Endothelial cell of umbilical vein (primary cell): ENCODE measurements at regions not wholly inside any gene's neighbourhood (a gene's known extent, or its start where the extent isn't known, plus 50 kb on each side); places are given as distances from the start of the nearest gene placed in this dataset.

Experiments
- BruUV-seq: library from RNA; stranded (reverse); fragments of 400-500 nt; replicated peaks from 2 replicates; lab custom pipeline; 2021; lab: Mats Ljungman, UMichigan
- CTCF ChIA-PET: fragments of 300-600, 350-600 bp; sonication (Branson Sonifier 250); formaldehyde crosslinking; loops from one replicate; lab custom pipeline; 2021; ENCODE audit warnings: antibody characterized with exemption, inconsistent platforms; lab: Charles Lee
- POLR2A ChIA-PET: fragments of 300-600, 350-600 bp; sonication (Branson Sonifier 250); formaldehyde crosslinking; loops from one replicate; lab custom pipeline; 2021; ENCODE audit warnings: antibody characterized with exemption, inconsistent platforms; lab: Charles Lee
- DNase-seq: peaks from one replicate; pipeline ENCODE4 v3.0.0-alpha.2; 2011; ENCODE audit warnings: low read depth, low spot score
- FAIRE-seq: peaks from 2 replicates; lab custom pipeline; 2011; peaks lifted over from hg19 to GRCh38; lab: Jason Lieb, UNC
- H2AFZ ChIP-seq: 2 replicates; pipeline ENCODE4 v1.6.0; 2012; ENCODE audit warnings: low read depth, low read length, control low read depth, inconsistent platforms
- H3K27ac ChIP-seq: 2 replicates; pipeline ENCODE4 v1.5.1; 2011; ENCODE audit warnings: low read depth, mild to moderate bottlenecking, control low read depth, low read length, moderate library complexity; ENCODE audit not compliant: insufficient read depth
- H3K27me3 ChIP-seq, 2 experiments: 2 replicates each; pipeline versions ENCODE4 v1.6.0 to v1.6.1; 2011; ENCODE audit warnings: low read length in 2 of 2, mixed read lengths in 1 of 2; ENCODE audit not compliant: control insufficient read depth in 2 of 2, insufficient read depth in 2 of 2
- H3K36me3 ChIP-seq, 2 experiments: 2 replicates in 1 of 2; 3 replicates in 1 of 2; pipeline ENCODE4 v1.5.1; 2011; ENCODE audit warnings: low read length in 2 of 2, mild to moderate bottlenecking in 1 of 2, moderate library complexity in 1 of 2; ENCODE audit not compliant: control insufficient read depth in 2 of 2, insufficient read depth in 2 of 2; ENCODE audit errors: extremely low read depth in 1 of 2
- H3K4me1 ChIP-seq: 3 replicates; pipeline ENCODE4 v1.5.1; 2011; ENCODE audit warnings: mild to moderate bottlenecking, low read length; ENCODE audit not compliant: control insufficient read depth, insufficient read depth; ENCODE audit errors: extremely low read depth
- H3K4me2 ChIP-seq: 2 replicates; pipeline ENCODE4 v1.6.1; 2011; ENCODE audit warnings: low read length, control low read depth, mixed read lengths; ENCODE audit not compliant: insufficient read depth
- H3K4me3 ChIP-seq, 3 experiments: fragments of 200-600 bp in 1 of 3; sonication (generic), shearing (Covaris generic) in 1 of 3; replicated peaks in 1 of 3; 2 replicates each; pipeline ENCODE4 v1.5.1; 2011 to 2016; ENCODE audit warnings: control low read depth in 3 of 3, low read length in 3 of 3, mild to moderate bottlenecking in 2 of 3, inconsistent platforms in 1 of 3, low read depth in 1 of 3, moderate library complexity in 1 of 3; ENCODE audit not compliant: insufficient read depth in 1 of 3
- H3K79me2 ChIP-seq: 2 replicates; pipeline ENCODE4 v1.6.0; 2012; ENCODE audit warnings: low read length, inconsistent platforms; ENCODE audit not compliant: control insufficient read depth, insufficient read depth
- H3K9ac ChIP-seq: replicated peaks from 2 replicates; pipeline ENCODE3; 2011; ENCODE audit warnings: low read length, control low read depth; ENCODE audit not compliant: insufficient read depth; ENCODE audit errors: extremely low read depth
- H3K9me1 ChIP-seq: replicated peaks from 3 replicates; pipeline ENCODE4 v1.6.0; 2011; ENCODE audit warnings: mild to moderate bottlenecking, low read length; ENCODE audit not compliant: control insufficient read depth, insufficient read depth; ENCODE audit errors: extremely low read depth
- H3K9me3 ChIP-seq: replicated peaks from 2 replicates; pipeline ENCODE4 v1.5.1; 2012; ENCODE audit warnings: low read length, inconsistent platforms; ENCODE audit not compliant: control insufficient read depth, insufficient read depth
- H4K20me1 ChIP-seq: replicated peaks from 2 replicates; pipeline ENCODE3; 2011; ENCODE audit warnings: mild to moderate bottlenecking, low read length; ENCODE audit not compliant: control insufficient read depth, insufficient read depth; ENCODE audit errors: extremely low read depth
- EZH2 ChIP-seq: IDR thresholded peaks from 2 replicates; pipeline ENCODE4 v1.6.1; 2012; ENCODE audit warnings: borderline replicate concordance, low read depth, mild to moderate bottlenecking, moderate library complexity, low read length, inconsistent platforms; ENCODE audit not compliant: severe bottlenecking
- FOS ChIP-seq: IDR thresholded peaks from 2 replicates; pipeline ENCODE4 v1.6.1; 2011; ENCODE audit warnings: mild to moderate bottlenecking, low read length, moderate library complexity, borderline replicate concordance; ENCODE audit not compliant: insufficient read depth
- GATA2 ChIP-seq: IDR thresholded peaks from 2 replicates; pipeline ENCODE4 v1.7.0; 2011; ENCODE audit warnings: low read depth, mild to moderate bottlenecking, moderate library complexity, mixed read lengths, low read length; ENCODE audit not compliant: insufficient read length, insufficient read depth
- JUN ChIP-seq: IDR thresholded peaks from 2 replicates; pipeline ENCODE4 v1.6.1; 2011; ENCODE audit warnings: borderline replicate concordance, low read depth; ENCODE audit not compliant: insufficient read length, insufficient read depth
- MYC ChIP-seq: IDR thresholded peaks from one replicate; pipeline ENCODE4 v1.6.1; 2011; ENCODE audit warnings: mild to moderate bottlenecking, low read depth, low read length
- POLR2A ChIP-seq: IDR thresholded peaks from 2 replicates; pipeline ENCODE4 v1.6.1; 2012; ENCODE audit warnings: low read depth, mild to moderate bottlenecking, control low read depth, low read length
- POLR2AphosphoS5 ChIP-seq: IDR thresholded peaks from 2 replicates; pipeline ENCODE4 v1.6.1; 2012; ENCODE audit warnings: low read depth, mild to moderate bottlenecking, control low read depth, low read length, moderate library complexity; ENCODE audit not compliant: insufficient read depth
- dilution Hi-C: fragments of 300-500 bp; cut with MboI; formaldehyde crosslinking; loops from one replicate; pipeline ENCODE4 v1.15.0; 2019; ENCODE audit warnings: low sequenced_read_pairs; ENCODE audit not compliant: extremely low pct_ligation_motif_present
- intact Hi-C: fragments of 100-400 bp; cut with micrococcal nuclease; formaldehyde crosslinking; loops from one replicate; pipeline ENCODE4 v1.10.0; 2022
- TF ChIP-seq, protein P1 (sequence below): IDR thresholded peaks from 2 replicates; pipeline ENCODE4 v1.6.1; 2011; ENCODE audit not compliant: insufficient read depth, insufficient read length
- TF ChIP-seq, protein P2 (sequence below), 2 donors: IDR thresholded peaks; 1 replicate in 1 of 2; 2 replicates in 1 of 2; pipeline ENCODE4 v1.5.1; 2011; ENCODE audit warnings: low read length in 2 of 2, mild to moderate bottlenecking in 2 of 2, moderate library complexity in 2 of 2, control low read depth in 1 of 2, inconsistent platforms in 1 of 2, low read depth in 1 of 2; ENCODE audit not compliant: insufficient read depth in 1 of 2; ENCODE audit errors: extremely low read depth in 1 of 2

DNA sequence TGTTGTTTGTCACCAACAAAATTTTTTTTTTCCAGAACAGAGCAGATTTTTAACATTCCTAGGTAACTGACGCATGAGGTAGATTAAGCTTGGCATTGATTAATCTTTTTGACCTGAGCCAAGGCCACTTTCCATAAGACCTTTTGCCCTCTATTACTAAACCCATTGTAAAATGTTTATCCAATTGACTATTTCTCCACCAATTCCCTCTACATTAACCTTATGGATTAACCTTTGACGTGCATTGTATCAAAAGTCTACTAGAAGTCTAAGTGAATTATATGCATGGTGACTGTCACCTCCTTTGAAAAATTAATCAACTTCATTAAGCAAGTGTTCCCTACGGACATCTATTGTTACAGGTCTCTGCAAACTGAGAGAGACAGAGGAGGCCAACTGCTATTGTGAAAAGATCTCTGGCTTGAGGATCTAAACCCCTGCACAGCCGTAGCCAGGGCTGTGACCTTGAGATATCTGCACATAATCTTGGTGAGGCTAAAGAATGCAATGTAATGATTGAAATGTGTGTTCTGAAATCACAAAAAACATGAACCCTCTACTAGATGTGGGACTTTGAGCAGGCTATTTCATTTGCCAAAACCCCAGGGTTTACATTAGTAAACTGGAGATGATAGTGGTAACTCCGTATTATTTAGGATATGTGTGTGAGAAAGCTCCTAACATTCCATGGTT lies 632.2 kb downstream of the TLR4 start:
- Histone ChIP-seq H4K20me1 (no peaks in the 10 kb centered on the region), H3K27me3 (no peaks in the 10 kb centered on the region), H3K4me2 (no peak overlapping the region), H3K27ac (no peak overlapping the region), H3K36me3 (no peaks in the 10 kb centered on the region), H3K4me1 (no peaks in the 10 kb centered on the region), H3K9me3 (no peaks in the 10 kb centered on the region), H3K4me3 (no peak overlapping the region), H3K9me1 (no peaks in the 10 kb centered on the region), H3K9ac (no peak overlapping the region), H3K79me2 (no peaks in the 10 kb centered on the region), H2AFZ (no peak overlapping the region)
- dilution Hi-C loops (no loop called here), intact Hi-C loops (no loop called here)
- ChIA-PET POLR2A (no interaction called here), CTCF (no interaction called here)
- no peak for FAIRE-seq
- TF ChIP-seq, protein P1, sequence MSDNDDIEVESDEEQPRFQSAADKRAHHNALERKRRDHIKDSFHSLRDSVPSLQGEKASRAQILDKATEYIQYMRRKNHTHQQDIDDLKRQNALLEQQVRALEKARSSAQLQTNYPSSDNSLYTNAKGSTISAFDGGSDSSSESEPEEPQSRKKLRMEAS = no peak
- TF ChIP-seq POLR2AphosphoS5 = no peak
- TF ChIP-seq, protein P2, sequence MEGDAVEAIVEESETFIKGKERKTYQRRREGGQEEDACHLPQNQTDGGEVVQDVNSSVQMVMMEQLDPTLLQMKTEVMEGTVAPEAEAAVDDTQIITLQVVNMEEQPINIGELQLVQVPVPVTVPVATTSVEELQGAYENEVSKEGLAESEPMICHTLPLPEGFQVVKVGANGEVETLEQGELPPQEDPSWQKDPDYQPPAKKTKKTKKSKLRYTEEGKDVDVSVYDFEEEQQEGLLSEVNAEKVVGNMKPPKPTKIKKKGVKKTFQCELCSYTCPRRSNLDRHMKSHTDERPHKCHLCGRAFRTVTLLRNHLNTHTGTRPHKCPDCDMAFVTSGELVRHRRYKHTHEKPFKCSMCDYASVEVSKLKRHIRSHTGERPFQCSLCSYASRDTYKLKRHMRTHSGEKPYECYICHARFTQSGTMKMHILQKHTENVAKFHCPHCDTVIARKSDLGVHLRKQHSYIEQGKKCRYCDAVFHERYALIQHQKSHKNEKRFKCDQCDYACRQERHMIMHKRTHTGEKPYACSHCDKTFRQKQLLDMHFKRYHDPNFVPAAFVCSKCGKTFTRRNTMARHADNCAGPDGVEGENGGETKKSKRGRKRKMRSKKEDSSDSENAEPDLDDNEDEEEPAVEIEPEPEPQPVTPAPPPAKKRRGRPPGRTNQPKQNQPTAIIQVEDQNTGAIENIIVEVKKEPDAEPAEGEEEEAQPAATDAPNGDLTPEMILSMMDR (IDR thresholded peaks at IDR 0.05; ENCODE audit: extremely low read depth in 1 of 2, insufficient read depth in 1 of 2, low read depth in 1 of 2, low read length in 2 of 2) = no peak
- no peak for TF ChIP-seq FOS
- TF ChIP-seq MYC = no peak
- TF ChIP-seq JUN = no peak
- no peak for TF ChIP-seq POLR2A
- no peak for TF ChIP-seq EZH2
- no peak for TF ChIP-seq GATA2
- no TSS peak for BruUV-seq
- DNase-seq = no peak
